GM21737 (cell line): ENCODE measurements at regions not wholly inside any gene's neighbourhood (a gene's known extent, or its start where the extent isn't known, plus 50 kb on each side); places are given as distances from the start of the nearest gene placed in this dataset.
"Not testable (repeated sequence)": the region's sequence is repeated elsewhere in the genome, so short reads cannot be mapped to it uniquely, and the experiment has no call there.

Experiments used
- ATAC-seq: cut with Tn5 transposase; IDR thresholded peaks from one replicate; pipeline ENCODE4 v1.9.1; 2021; ENCODE audit warnings: mild to moderate bottlenecking, moderate library complexity; ENCODE audit not compliant: unreplicated experiment

GRCh38 chr1:229854620-229855019, 212.4 kb upstream of the GALNT2 start:
- no peak for ATAC-seq

GRCh38 chr1:229856009-229856650, 210.9 kb upstream of the GALNT2 start:
- ATAC-seq, result peak; percentile 97

GRCh38 chr1:229857585-229857984, 209.5 kb upstream of the GALNT2 start:
- no peak for ATAC-seq

- ATAC-seq, result no peak
Observed at GRCh38 chr1:229859026-229859425, 208.0 kb upstream of the GALNT2 start.

- no peak for ATAC-seq
Observed at GRCh38 chr1:229860926-229861325, 206.1 kb upstream of the GALNT2 start.

DNA sequence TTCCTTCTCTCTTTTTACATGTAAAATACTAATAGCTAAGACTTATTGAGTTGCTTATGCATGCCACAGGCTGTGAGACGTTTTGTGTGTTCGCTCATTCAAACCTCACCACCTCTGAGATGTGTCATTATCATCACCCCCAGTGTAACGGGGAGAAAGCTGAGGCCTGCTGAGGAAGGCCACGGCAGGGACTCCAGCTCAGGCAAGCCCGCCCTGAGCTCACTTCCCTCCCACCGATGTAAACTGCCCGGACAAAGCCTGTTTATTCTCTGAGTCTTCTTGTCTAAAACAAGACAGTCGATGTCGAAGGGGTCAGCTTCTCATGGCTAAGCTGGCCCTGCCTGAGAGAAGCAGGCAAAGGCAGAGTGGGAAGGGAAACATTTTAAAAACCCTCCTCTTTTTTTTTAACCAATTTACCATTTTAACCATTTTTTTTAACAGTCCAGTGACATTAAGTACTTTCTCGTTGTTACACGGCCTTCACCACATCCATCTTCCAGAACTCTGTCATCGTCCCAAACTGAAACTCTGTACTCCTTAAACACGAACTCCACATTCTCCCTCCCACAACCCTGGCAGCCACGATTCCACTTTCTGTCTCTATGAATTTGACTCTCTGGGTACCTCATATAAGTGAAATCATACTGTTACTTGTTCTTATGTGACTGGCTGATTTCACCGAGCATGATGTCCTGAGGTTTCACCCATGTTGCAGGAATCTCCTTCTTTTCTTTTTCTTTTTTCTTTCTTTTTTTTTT, 204.8 kb upstream of the GALNT2 start:
- no peak for ATAC-seq

GRCh38 chr1:229863651-229864545, 203.1 kb upstream of the GALNT2 start:
- no peak for ATAC-seq

DNA sequence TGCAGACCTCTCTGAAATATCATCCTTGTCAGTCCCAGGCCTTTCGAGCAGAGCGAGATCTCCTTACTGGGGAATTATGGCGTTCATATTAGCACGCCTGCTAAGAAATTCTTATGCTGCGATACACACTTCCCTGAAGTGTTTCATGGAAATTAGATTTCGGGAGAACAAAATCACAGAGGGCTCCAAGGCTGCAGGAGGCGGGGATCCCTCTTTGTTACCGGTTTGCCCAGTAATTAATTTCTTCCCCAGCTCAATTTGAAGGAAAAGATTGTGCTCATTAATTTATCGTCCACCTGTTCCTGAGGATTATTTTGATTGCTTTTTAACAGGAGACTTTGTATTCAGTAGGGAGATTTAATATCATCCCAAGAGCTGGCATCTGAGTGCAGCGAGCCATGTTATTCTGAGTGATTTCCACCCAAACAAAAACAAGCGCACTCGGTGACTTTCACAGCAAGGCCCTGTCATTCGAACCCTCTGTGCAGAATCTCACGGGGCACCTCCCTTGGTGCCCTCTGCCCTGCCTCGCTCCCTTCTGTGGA, 202.3 kb upstream of the GALNT2 start:
- ATAC-seq, result no peak

GRCh38 chr1:229865321-229865720, 201.7 kb upstream of the GALNT2 start:
- ATAC-seq, result not testable (repeated sequence)

DNA sequence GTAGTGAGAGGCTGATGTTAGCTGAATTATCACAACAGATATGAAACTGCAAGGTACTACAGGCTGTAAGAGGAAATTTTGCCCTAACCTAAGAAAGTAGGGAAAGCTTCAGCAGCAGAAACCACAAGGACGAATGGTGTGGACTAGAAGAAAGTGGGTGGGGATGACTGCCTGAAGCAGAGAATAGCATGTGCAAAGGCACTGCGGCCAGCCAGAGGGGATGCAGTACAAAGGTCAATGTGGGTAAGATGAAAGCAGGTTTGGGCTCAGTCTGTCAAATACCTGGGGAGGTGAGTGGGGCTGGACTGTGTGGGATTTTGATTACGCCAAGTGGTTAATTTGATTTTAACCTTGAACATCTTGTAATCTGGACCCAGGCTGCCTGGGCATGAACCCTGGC, 199.3 kb upstream of the GALNT2 start:
- no peak for ATAC-seq

GRCh38 chr1:229869240-229869639, 197.8 kb upstream of the GALNT2 start:
- no peak for ATAC-seq

GRCh38 chr1:229869687-229870086, 197.4 kb upstream of the GALNT2 start:
- no peak for ATAC-seq

GRCh38 chr1:229870381-229870780, 196.7 kb upstream of the GALNT2 start:
- no peak for ATAC-seq

GRCh38 chr1:229871078-229871676, 195.9 kb upstream of the GALNT2 start:
- no peak for ATAC-seq

- ATAC-seq, result no peak
Observed at GRCh38 chr1:229874136-229874535, 192.9 kb upstream of the GALNT2 start.

DNA sequence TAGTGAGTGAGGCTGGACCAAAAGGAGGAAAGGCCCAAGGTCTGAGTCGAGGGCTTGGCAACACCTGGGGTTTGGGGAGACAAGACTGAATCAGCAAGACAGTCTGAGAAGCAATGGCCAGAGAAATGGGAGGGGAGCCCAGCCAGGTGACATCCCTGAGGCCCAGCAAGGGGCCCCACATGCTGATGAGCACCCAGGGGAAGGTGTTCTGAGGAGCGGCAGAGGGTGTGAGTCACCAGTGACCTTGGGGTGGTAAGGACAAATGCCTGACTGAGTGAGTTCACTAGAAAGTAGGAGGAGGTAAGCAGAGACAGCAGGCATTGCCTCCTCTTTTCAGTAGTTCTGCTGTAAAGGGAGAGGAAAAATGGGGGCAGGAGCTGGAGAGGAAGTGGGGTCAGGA, 192.4 kb upstream of the GALNT2 start:
- ATAC-seq, result no peak

DNA sequence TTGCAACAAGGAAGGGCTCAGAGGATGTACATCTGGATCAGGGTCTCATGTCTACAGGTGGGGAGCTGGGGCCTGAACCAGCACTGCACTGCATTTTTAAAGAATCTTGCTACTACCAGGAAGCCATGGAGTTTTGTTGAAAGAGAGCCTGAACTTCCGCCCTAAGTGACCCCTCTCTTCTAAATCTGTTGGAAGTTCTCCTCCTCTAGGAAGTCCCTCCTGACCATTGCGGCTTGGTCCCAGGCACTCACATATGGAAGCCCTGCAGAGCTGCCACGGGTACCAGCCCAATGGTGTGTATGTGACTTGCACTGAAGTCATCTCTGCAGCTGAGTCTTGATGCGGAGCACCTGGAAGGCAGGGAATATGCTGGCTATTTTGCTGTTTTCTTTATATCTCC, 192.0 kb upstream of the GALNT2 start:
- no peak for ATAC-seq

DNA sequence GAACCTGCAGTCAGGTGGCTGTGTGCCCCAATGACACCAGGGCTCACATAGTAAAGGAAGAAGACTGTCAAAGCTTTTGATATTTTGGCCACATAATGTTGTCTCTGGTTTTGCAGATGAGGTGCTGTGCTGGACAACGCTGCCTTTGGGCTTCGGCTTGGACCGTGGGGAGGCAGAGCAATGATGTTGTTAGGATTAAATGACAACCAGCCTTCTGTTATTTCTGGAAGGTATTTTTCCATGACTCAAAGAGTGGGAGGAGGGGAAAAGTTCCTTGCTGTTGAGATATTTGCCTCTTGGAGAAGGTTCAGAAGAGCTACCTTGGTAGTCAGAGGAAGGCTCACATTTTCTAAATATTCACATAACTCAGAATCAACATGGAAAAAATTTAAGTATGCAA, 187.3 kb upstream of the GALNT2 start:
- ATAC-seq, result no peak

- no peak for ATAC-seq
Observed at GRCh38 chr1:229880271-229881170, 186.5 kb upstream of the GALNT2 start.

GRCh38 chr1:229882621-229883020, 184.4 kb upstream of the GALNT2 start:
- ATAC-seq, result no peak
